ENCODE measurements at regions not wholly inside any gene's neighbourhood (a gene's known extent, or its start where the extent isn't known, plus 50 kb on each side); places are given as distances from the start of the nearest gene placed in this dataset.

DNA sequence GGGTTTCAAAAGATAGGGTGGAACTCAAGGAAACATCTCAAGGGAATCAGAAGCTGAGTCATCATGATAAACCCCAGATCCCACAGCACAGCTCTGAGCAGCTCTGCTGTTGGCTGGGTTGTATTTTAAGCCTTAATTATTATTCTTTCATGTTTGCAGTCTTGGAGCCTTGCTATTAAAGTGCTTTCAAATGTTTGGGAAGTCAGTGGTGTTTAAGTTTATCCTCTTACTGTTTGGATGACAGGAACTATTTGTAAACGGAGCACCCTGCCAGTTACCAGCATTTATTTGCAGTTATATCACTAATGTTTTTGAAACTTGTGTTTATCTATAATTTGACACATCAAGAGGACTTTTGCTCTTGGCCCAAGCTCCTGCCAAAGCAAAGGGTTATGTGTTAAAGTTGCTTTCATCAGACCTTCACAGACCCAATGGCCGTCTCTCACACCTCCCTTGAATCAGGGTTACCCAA is 141.1 kb upstream of the SPDL1 start:
- intact Hi-C loops (cut with DNase I; ENCODE audit: low total_unique reads), result no loop called here
- Histone ChIP-seq H3K36me3 (no peaks in the 10 kb centered on the region), H3K27me3 (no peaks in the 10 kb centered on the region), H3K27ac (peak overlapping the region in 2 of 5 donors; percentile 5 to 18), H3K4me3 (no peak overlapping the region), H3K4me1 (peaks cover 0 to 31% (median 13%) of the 10 kb centered on the region in 4 donors), H3K9me3 (no peaks in the 10 kb centered on the region)
- peak in 1 of 2 donors; percentile 54 for DNase-seq
- WGBS, 5 donors, result 36 to 44% (median 37%) methylated on average over 2 of the region's 2 CpGs
- TF ChIP-seq EP300 (IDR thresholded peaks at IDR 0.05) (no peak), POLR2AphosphoS5 (IDR thresholded peaks at IDR 0.05) (no peak), POLR2A (IDR thresholded peaks at IDR 0.05) (no peak)
- TF ChIP-seq, protein P1, sequence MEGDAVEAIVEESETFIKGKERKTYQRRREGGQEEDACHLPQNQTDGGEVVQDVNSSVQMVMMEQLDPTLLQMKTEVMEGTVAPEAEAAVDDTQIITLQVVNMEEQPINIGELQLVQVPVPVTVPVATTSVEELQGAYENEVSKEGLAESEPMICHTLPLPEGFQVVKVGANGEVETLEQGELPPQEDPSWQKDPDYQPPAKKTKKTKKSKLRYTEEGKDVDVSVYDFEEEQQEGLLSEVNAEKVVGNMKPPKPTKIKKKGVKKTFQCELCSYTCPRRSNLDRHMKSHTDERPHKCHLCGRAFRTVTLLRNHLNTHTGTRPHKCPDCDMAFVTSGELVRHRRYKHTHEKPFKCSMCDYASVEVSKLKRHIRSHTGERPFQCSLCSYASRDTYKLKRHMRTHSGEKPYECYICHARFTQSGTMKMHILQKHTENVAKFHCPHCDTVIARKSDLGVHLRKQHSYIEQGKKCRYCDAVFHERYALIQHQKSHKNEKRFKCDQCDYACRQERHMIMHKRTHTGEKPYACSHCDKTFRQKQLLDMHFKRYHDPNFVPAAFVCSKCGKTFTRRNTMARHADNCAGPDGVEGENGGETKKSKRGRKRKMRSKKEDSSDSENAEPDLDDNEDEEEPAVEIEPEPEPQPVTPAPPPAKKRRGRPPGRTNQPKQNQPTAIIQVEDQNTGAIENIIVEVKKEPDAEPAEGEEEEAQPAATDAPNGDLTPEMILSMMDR (IDR thresholded peaks at IDR 0.05), result no peak

DNA sequence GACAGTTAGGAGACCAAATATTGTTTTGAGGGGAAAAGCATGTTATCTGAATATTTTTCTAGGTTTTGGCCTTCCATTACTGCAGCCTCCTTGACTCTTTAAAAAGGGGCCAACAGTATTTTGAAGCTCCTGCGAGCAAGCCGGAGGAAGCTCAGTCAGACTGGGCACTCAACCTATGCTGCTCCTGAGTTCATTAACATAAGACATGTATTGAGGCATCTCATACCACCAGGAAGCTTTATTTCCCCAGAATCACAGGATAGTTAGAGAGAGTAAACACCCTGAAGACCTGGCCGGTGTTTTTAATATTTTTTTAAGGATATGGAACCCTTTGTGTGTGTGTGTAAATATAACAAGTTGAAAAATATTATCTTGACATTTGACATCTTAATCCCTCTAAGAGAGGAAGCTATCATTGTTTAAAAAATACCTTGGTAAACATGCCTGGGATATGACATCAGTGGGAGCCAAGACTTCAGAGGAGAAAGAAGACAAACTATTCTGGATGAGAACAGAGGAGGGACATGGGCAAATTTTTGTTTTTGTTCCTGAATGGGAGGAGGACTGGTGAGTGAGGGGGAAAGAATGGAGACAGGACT is 139.3 kb upstream of the SLIT3 start:
- Histone ChIP-seq H3K4me1 (peaks cover 0 to 34% (median 18%) of the 10 kb centered on the region in 4 donors), H3K27me3 (peaks cover 0 to 4% (median 0%) of the 10 kb centered on the region in 3 donors), H3K9me3 (no peaks in the 10 kb centered on the region), H3K36me3 (no peaks in the 10 kb centered on the region), H3K27ac (no peak overlapping the region), H3K4me3 (no peak overlapping the region)
- 36 to 58% (median 45%) methylated on average over 3 of the region's 3 CpGs for WGBS, 5 donors
- intact Hi-C loops (cut with DNase I; ENCODE audit: low total_unique reads), result no loop called here
- DNase-seq, result no peak
- TF ChIP-seq POLR2AphosphoS5 (IDR thresholded peaks at IDR 0.05) (no peak), EP300 (IDR thresholded peaks at IDR 0.05) (no peak), POLR2A (IDR thresholded peaks at IDR 0.05) (no peak)
- TF ChIP-seq, protein P1 (IDR thresholded peaks at IDR 0.05), result no peak

DNA sequence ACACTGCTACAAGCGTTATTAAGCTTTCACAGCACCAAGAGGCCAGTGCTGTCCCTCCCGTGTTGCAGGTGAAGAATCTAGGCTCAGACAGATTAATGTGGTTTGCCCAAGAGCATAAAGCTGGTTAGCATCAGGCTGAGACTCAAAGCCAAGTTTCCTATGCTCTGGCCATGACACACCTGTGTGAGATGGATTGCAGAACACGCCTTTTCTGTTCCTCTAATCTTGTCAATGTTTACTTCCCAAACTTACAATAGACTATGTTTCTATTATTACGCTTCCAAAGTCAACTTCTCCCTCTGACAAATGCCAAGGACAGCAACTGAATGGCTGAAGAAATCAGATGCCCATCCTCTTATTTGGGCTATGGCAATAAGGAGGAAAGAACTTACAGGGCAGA is 138.4 kb upstream of the SLIT3 start:
- DNase-seq, result no peak
- intact Hi-C loops (cut with DNase I; ENCODE audit: low total_unique reads), result no loop called here
- WGBS, 5 donors, result 43 to 74% (median 55%) methylated on average over 4 of the region's 4 CpGs

DNA sequence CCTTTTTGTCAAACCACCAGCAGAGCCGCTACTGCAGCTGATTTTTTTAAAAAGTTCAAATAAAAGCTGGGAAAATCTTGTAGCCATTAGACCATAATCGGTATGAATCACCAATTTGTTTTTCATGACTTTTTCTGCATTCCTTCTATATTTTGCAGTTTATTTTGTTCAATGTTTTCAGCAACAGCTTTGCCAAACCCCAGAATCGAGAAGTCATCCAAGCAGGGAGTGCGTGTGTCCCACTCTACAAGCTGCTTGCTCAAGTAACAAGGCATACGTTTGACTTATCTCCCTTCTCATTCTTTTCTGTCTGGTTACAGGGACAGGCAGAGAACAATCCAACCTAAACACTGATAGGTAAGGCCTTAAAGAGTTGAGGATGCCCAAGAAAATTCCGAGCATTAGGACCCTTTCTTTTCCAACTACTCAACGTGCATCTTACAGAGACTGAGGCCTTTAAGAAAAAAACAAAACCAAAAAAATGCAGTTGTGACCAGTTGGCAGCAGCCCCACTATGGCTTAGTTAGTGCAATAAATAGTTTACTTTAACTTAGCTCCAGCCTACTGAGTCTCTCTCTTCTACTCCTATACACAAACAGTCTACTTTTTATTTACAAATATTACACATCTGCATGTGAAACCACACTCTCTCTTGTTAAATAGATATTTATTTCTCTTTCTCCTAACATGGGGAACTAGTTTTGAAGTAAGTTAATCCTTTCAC is 134.7 kb upstream of the SLIT3 start:
- TF ChIP-seq, protein P1 (IDR thresholded peaks at IDR 0.05), result no peak
- TF ChIP-seq POLR2AphosphoS5 (IDR thresholded peaks at IDR 0.05) (no peak), POLR2A (IDR thresholded peaks at IDR 0.05) (no peak), EP300 (IDR thresholded peaks at IDR 0.05) (no peak)
- Histone ChIP-seq H3K9me3 (no peaks in the 10 kb centered on the region), H3K4me1 (peaks cover 0 to 11% (median 5%) of the 10 kb centered on the region in 4 donors), H3K27ac (no peak overlapping the region), H3K36me3 (no peaks in the 10 kb centered on the region), H3K27me3 (peaks cover 0 to 4% (median 2%) of the 10 kb centered on the region in 3 donors), H3K4me3 (no peak overlapping the region)
- 50 to 63% (median 58%) methylated on average over 7 of the region's 7 CpGs for WGBS, 5 donors
- DNase-seq, result peak in 1 of 2 donors; percentile 63
- intact Hi-C loops (cut with DNase I; ENCODE audit: low total_unique reads), result no loop called here

More for the DNA sequence above, 138.4 kb upstream of the SLIT3 start:
- no peak overlapping the region for H3K4me3 ChIP-seq
- peaks cover 0 to 4% (median under 1%) of the 10 kb centered on the region in 3 donors for H3K27me3 ChIP-seq
- no peaks in the 10 kb centered on the region for H3K9me3 ChIP-seq
- H3K36me3 ChIP-seq, result no peaks in the 10 kb centered on the region
- peaks cover 0 to 34% (median 19%) of the 10 kb centered on the region in 4 donors for H3K4me1 ChIP-seq
- TF ChIP-seq POLR2AphosphoS5 (IDR thresholded peaks at IDR 0.05) (no peak), POLR2A (IDR thresholded peaks at IDR 0.05) (no peak), EP300 (IDR thresholded peaks at IDR 0.05) (no peak)
- TF ChIP-seq, protein P1 (IDR thresholded peaks at IDR 0.05), result no peak
- H3K27ac ChIP-seq, result no peak overlapping the region

All from stomach (tissue), 8 donors.